Gastroesophageal sphincter (tissue), 3 donors: ENCODE measurements at regions not wholly inside any gene's neighbourhood (a gene's known extent, or its start where the extent isn't known, plus 50 kb on each side); places are given as distances from the start of the nearest gene placed in this dataset.

Source experiments
- EP300 ChIP-seq: sonication (generic); formaldehyde crosslinking; IDR thresholded peaks from one replicate; pipeline ENCODE4 v1.6.1; 2017; ENCODE audit warnings: antibody characterized with exemption, mild to moderate bottlenecking
- POLR2A ChIP-seq, 2 donors: fragments of 450-650 bp; IDR thresholded peaks; one replicate each; pipeline ENCODE4 v1.6.1; 2017; ENCODE audit warnings: antibody characterized with exemption in 2 of 2, mild to moderate bottlenecking in 2 of 2, moderate library complexity in 1 of 2
- POLR2AphosphoS5 ChIP-seq: sonication (generic); formaldehyde crosslinking; IDR thresholded peaks from one replicate; pipeline ENCODE4 v1.6.1; 2017; ENCODE audit warnings: antibody characterized with exemption
- TF ChIP-seq, protein P1 (sequence below), 4 experiments: fragments of 200-600 bp in 2 of 4; fragments of 450-650 bp in 2 of 4; sonication (generic) in 1 of 4; IDR thresholded peaks; one replicate each; pipeline ENCODE4 v1.5.1; 2017 to 2019; ENCODE audit warnings: antibody characterized with exemption in 4 of 4, mild to moderate bottlenecking in 2 of 4, moderate library complexity in 2 of 4

DNA sequence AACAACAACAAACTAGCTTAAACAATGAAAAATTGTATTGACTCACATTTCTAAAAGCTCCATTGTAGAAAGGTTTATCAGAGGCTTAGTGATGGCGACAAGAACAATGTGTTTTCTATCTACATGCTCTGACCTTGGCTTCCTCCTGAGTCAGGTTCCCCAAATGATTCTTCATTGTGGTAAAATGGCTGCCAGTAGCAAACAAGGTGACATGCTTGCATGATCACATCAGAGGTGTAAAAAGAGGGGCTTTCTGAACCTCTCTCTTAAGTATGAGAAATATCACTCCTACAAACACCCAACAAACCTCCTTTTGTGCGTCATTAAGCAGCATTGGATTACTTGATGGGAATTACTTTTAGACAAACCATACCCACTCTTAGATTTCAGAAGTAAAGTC is 252.4 kb upstream of the SYT1 start:
- TF ChIP-seq, protein P1, sequence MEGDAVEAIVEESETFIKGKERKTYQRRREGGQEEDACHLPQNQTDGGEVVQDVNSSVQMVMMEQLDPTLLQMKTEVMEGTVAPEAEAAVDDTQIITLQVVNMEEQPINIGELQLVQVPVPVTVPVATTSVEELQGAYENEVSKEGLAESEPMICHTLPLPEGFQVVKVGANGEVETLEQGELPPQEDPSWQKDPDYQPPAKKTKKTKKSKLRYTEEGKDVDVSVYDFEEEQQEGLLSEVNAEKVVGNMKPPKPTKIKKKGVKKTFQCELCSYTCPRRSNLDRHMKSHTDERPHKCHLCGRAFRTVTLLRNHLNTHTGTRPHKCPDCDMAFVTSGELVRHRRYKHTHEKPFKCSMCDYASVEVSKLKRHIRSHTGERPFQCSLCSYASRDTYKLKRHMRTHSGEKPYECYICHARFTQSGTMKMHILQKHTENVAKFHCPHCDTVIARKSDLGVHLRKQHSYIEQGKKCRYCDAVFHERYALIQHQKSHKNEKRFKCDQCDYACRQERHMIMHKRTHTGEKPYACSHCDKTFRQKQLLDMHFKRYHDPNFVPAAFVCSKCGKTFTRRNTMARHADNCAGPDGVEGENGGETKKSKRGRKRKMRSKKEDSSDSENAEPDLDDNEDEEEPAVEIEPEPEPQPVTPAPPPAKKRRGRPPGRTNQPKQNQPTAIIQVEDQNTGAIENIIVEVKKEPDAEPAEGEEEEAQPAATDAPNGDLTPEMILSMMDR (IDR thresholded peaks at IDR 0.05), result no peak
- TF ChIP-seq POLR2A (IDR thresholded peaks at IDR 0.05), result no peak
- no peak for TF ChIP-seq POLR2AphosphoS5
- TF ChIP-seq EP300, result no peak
